GM12865 (cell line): ENCODE measurements at regions not wholly inside any gene's neighbourhood (a gene's known extent, or its start where the extent isn't known, plus 50 kb on each side); places are given as distances from the start of the nearest gene placed in this dataset.

Experiments used
- DNase-seq: peaks from one replicate; pipeline ENCODE4 v3.0.0; 2010; ENCODE audit warnings: low read depth
- H3K4me3 ChIP-seq: 2 replicates; pipeline ENCODE4 v1.5.1; 2011; ENCODE audit warnings: mild to moderate bottlenecking, low read depth, low read length, control low read depth
- TF ChIP-seq, protein P1 (sequence below): IDR thresholded peaks from 2 replicates; pipeline ENCODE4 v1.5.1; 2011; ENCODE audit warnings: low read length, control low read depth, low read depth, inconsistent platforms; ENCODE audit not compliant: insufficient read depth; ENCODE audit errors: missing control alignments

DNA sequence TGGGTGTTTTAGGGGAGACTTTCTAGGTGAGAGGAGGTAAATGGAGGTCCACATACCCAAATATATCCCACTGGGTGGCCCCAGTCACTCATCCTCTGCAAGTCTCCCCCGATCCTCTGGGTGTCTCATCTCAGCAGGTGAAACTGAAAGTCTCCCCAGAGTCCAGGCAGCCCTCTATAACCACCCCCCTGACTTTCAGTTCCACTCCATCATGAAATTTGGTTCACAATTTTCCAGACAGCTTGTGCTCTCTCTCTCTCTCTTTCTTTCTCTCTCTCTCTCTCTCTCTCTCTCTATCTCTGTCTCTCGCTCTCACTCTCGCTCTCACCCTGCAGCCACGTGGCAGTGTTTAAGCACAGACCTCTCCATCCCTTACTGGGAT, 56.7 kb upstream of the ELN start:
- peak; percentile 50 for DNase-seq
- TF ChIP-seq, protein P1, sequence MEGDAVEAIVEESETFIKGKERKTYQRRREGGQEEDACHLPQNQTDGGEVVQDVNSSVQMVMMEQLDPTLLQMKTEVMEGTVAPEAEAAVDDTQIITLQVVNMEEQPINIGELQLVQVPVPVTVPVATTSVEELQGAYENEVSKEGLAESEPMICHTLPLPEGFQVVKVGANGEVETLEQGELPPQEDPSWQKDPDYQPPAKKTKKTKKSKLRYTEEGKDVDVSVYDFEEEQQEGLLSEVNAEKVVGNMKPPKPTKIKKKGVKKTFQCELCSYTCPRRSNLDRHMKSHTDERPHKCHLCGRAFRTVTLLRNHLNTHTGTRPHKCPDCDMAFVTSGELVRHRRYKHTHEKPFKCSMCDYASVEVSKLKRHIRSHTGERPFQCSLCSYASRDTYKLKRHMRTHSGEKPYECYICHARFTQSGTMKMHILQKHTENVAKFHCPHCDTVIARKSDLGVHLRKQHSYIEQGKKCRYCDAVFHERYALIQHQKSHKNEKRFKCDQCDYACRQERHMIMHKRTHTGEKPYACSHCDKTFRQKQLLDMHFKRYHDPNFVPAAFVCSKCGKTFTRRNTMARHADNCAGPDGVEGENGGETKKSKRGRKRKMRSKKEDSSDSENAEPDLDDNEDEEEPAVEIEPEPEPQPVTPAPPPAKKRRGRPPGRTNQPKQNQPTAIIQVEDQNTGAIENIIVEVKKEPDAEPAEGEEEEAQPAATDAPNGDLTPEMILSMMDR: no peak
- no peak overlapping the region for H3K4me3 ChIP-seq

DNA sequence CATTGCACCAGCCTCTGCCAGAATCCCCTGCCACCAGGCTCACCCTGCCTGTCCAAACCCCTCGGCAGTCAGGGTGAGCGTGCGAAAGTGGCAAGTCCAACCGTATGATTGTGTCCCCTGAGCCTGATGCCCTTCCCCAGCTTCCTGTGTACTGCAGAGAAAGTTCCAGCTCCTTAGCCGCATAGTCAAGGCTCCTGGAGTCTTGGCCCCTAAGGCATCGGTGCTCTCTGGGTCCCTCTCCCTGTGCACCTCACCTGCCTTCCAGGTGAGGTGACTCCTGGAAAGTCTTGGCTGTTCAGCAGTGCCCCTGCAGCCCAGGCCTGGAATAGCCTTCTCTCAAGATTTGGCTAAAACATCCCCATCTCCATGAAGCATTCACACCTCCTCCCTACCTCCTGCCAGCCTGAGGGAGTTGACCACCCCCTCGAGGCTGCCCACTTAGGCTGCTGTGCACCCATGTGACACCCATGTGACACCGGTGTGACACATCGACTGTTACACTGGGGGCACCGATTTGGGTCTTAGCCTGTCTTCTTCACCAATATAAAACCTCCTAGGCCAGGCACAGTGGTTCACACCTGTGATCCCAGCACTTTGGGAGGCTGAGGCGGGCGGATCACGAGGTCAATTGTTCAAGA, 56.1 kb upstream of the ELN start:
- no peak for DNase-seq
- no peak overlapping the region for H3K4me3 ChIP-seq
- TF ChIP-seq, protein P1: no peak

DNA sequence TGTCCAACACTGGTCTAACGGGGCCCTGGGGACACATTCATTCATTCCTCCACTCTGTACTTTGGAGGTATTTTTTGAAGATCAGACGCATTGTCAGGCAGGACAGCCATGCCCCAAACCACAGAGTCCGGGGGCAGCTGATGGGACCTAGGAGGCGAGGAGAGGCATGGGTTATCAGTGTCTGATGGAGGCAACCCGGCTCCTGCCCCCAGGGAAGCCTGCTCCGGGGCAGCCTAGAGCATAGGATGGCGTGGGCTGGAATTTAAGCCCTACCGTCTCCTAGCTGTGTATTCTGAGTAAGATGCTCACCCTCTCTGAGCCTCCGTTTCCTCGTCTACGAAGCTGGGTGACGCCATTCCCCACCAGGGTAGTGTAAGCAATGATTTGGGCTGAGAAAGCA, 55.4 kb upstream of the ELN start:
- TF ChIP-seq, protein P1: no peak

GRCh38 chr7:73973091-73973490, 54.9 kb upstream of the ELN start:
- no peak overlapping the region for H3K4me3 ChIP-seq
- TF ChIP-seq, protein P1: no peak
- DNase-seq: no peak

More for the DNA sequence above, 55.4 kb upstream of the ELN start:
- DNase-seq: no peak
- no peak overlapping the region for H3K4me3 ChIP-seq

GRCh38 chr7:73974101-73974947, 53.6 kb upstream of the ELN start:
- no peak overlapping the region for H3K4me3 ChIP-seq
- TF ChIP-seq, protein P1: no peak
- DNase-seq: no peak

DNA sequence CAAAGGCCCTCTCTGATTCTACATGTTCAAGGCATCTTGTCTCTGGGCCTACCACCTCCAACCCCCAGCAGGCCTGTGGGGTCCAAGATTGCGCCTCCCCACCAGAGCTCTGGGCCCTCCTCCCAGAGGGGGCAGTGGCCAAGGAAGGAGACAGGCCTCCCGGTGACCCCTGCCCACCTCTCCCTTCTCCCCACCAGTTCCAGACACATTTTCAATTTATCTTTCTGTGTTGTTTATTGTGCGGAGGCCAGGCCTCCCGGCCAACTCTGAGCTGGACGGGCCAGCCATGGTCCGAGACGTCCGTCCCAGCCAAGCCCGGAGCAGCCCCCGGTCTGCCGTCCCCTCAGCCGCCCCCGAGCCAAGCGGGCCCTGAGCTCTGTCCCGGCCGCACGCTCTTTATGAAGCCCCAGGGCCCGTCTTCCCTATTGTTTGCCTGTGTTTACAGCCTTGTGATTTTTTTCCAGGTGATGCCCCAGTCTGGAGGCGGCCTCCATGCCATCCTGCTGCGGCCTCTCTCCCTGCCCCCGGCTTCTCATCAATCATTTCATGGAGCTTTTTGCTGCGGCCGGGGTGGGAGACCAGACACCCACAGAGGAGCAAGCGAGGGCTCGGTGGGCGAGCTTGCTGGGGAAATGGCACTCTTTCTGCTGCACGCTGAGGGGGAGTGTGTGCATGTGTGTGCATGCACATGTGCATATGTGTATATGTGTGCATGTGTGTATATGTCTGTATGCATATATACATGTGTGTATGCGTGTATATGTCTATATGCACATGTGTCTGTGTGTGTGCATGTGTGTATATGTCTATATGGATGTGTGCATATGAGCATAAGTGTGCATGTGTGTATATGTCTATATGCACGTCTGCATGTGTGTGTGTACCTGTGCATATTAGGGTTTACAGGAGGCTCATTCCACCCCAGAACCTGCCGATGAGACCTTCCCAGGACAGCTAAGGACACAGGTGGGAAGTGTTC, 52.7 kb upstream of the ELN start:
- DNase-seq: no peak

More for the DNA sequence above, 52.7 kb upstream of the ELN start:
- TF ChIP-seq, protein P1: no peak
- H3K4me3 ChIP-seq: no peak overlapping the region
